NCI-H187 treated with DMSO at 0.1 percent for 48 hours (cell line): ENCODE measurements at regions not wholly inside any gene's neighbourhood (a gene's known extent, or its start where the extent isn't known, plus 50 kb on each side); places are given as distances from the start of the nearest gene placed in this dataset.

Experiments used
- DNase-seq: peaks from one replicate; lab custom pipeline; 2025; lab: John Stamatoyannopoulos, UW

- DNase-seq, result no peak
Measured at GRCh38 chr18:2036086-2036485, 535.2 kb downstream of the METTL4 start.

- no peak for DNase-seq
Measured at GRCh38 chr18:2040279-2040678, 531.0 kb downstream of the METTL4 start.

- DNase-seq, result no peak
Measured at GRCh38 chr18:2049986-2050385, 521.3 kb downstream of the METTL4 start.

GRCh38 chr18:2050702-2051201 lies 520.6 kb downstream of the METTL4 start:
- DNase-seq, result no peak

- DNase-seq, result no peak
Measured at GRCh38 chr18:2053490-2054089, 517.7 kb downstream of the METTL4 start.

- no peak for DNase-seq
Measured at GRCh38 chr18:2059336-2059735, 512.0 kb downstream of the METTL4 start.

GRCh38 chr18:2060086-2060485 lies 511.2 kb downstream of the METTL4 start:
- DNase-seq, result no peak

- DNase-seq, result no peak
Measured at GRCh38 chr18:2070631-2071030, 500.7 kb downstream of the METTL4 start.

GRCh38 chr18:2075499-2075898 lies 495.8 kb downstream of the METTL4 start:
- DNase-seq, result no peak

GRCh38 chr18:2082676-2083075 lies 488.6 kb downstream of the METTL4 start:
- no peak for DNase-seq

GRCh38 chr18:2083691-2084090 lies 487.6 kb downstream of the METTL4 start:
- DNase-seq, result no peak

GRCh38 chr18:2086439-2086838 lies 484.9 kb downstream of the METTL4 start:
- DNase-seq, result no peak

- no peak for DNase-seq
Measured at GRCh38 chr18:2087877-2088673, 483.2 kb downstream of the METTL4 start.

- no peak for DNase-seq
Measured at GRCh38 chr18:2089396-2089795, 481.9 kb downstream of the METTL4 start.

GRCh38 chr18:2091937-2092336 lies 479.4 kb downstream of the METTL4 start:
- no peak for DNase-seq

- DNase-seq, result no peak
Measured at GRCh38 chr18:2096551-2096950, 474.8 kb downstream of the METTL4 start.

- DNase-seq, result no peak
Measured at GRCh38 chr18:2100694-2101213, 470.6 kb downstream of the METTL4 start.

GRCh38 chr18:2102022-2102421 lies 469.3 kb downstream of the METTL4 start:
- no peak for DNase-seq

- DNase-seq, result no peak
Measured at GRCh38 chr18:2103299-2103698, 468.0 kb downstream of the METTL4 start.

- no peak for DNase-seq
Measured at GRCh38 chr18:2104620-2105462, 466.5 kb downstream of the METTL4 start.

- DNase-seq, result no peak
Measured at GRCh38 chr18:2108591-2108990, 462.7 kb downstream of the METTL4 start.

- no peak for DNase-seq
Measured at GRCh38 chr18:2111456-2111855, 459.8 kb downstream of the METTL4 start.
